ENCODE measurements at regions not wholly inside any gene's neighbourhood (a gene's known extent, or its start where the extent isn't known, plus 50 kb on each side); places are given as distances from the start of the nearest gene placed in this dataset.

GRCh38 chr1:166377896-166378295, 211.1 kb upstream of the FAM78B start:
- TF ChIP-seq GABPA (IDR thresholded peaks at IDR 0.05; ENCODE audit: low read depth) (no peak), CTCF (IDR thresholded peaks at IDR 0.05; ENCODE audit: insufficient read depth, low read length) (no peak), POLR2AphosphoS5 (IDR thresholded peaks at IDR 0.05; ENCODE audit: low read depth) (no peak), REST (IDR thresholded peaks at IDR 0.05; ENCODE audit: insufficient replicate concordance, low read depth) (no peak), SPI1 (IDR thresholded peaks at IDR 0.05; ENCODE audit: borderline replicate concordance, low read depth) (no peak)
